Neural progenitor cell (in vitro differentiated cells): ENCODE measurements at regions not wholly inside any gene's neighbourhood (a gene's known extent, or its start where the extent isn't known, plus 50 kb on each side); places are given as distances from the start of the nearest gene placed in this dataset.

Experiments used
- DNase-seq: peaks from one replicate; pipeline ENCODE4 v3.0.0-alpha.2; 2016; ENCODE audit warnings: low spot score
- H2AFZ ChIP-seq: fragments of 200-600 bp; sonication (generic); replicated peaks from 2 replicates; pipeline ENCODE4 v1.6.1; 2016; ENCODE audit warnings: antibody characterized with exemption
- H3F3A ChIP-seq: fragments of 200-600 bp; sonication (generic); 2 replicates; pipeline ENCODE4 v1.6.1; 2016; ENCODE audit warnings: antibody characterized with exemption, low read depth
- H3K27ac ChIP-seq: fragments of 200-600 bp; sonication (generic); 2 replicates; pipeline ENCODE4 v1.5.1; 2016; ENCODE audit warnings: mild to moderate bottlenecking
- H3K27me3 ChIP-seq: fragments of 200-600 bp; sonication (generic); 2 replicates; pipeline ENCODE4 v1.6.1; 2016; ENCODE audit warnings: mild to moderate bottlenecking, moderate library complexity
- H3K36me3 ChIP-seq: fragments of 200-600 bp; sonication (generic); 2 replicates; pipeline ENCODE4 v1.5.1; 2016
- H3K4me1 ChIP-seq: fragments of 200-600 bp; sonication (generic); 2 replicates; pipeline ENCODE4 v1.6.1; 2016; ENCODE audit warnings: mixed run types
- H3K4me2 ChIP-seq: fragments of 200-600 bp; sonication (generic); 2 replicates; pipeline ENCODE4 v1.6.1; 2016
- H3K4me3 ChIP-seq: fragments of 200-600 bp; sonication (generic); 2 replicates; pipeline ENCODE4 v1.5.1; 2016
- H3K79me2 ChIP-seq: fragments of 200-600 bp; sonication (generic); 2 replicates; pipeline ENCODE4 v1.6.1; 2016; ENCODE audit warnings: low read depth
- H3K9ac ChIP-seq: fragments of 200-600 bp; sonication (generic); 2 replicates; pipeline ENCODE4 v1.6.1; 2016
- H3K9me3 ChIP-seq: fragments of 200-600 bp; sonication (generic); 2 replicates; pipeline ENCODE4 v1.5.1; 2016; ENCODE audit warnings: low read depth
- H4K20me1 ChIP-seq: fragments of 200-600 bp; sonication (generic); 2 replicates; pipeline ENCODE4 v1.6.1; 2016; ENCODE audit warnings: low read depth
- H3K27ac Mint-ChIP-seq: 3 replicates; pipeline ENCODE4 v1.8.0; 2021; ENCODE audit warnings: mixed read lengths
- H3K27me3 Mint-ChIP-seq: 2 replicates; pipeline ENCODE4 v1.8.0; 2022; ENCODE audit warnings: low read depth, mild to moderate bottlenecking, inconsistent platforms, moderate library complexity, mixed read lengths; ENCODE audit not compliant: insufficient read depth
- H3K36me3 Mint-ChIP-seq: 3 replicates; pipeline ENCODE4 v1.8.0; 2021; ENCODE audit warnings: mixed read lengths
- H3K4me1 Mint-ChIP-seq: 3 replicates; pipeline ENCODE4 v1.8.0; 2021; ENCODE audit warnings: mixed read lengths
- H3K4me3 Mint-ChIP-seq: 3 replicates; pipeline ENCODE4 v1.8.0; 2021; ENCODE audit warnings: mild to moderate bottlenecking, moderate library complexity, mixed read lengths
- H3K9me3 Mint-ChIP-seq: 3 replicates; pipeline ENCODE4 v1.8.0; 2020; ENCODE audit warnings: mixed read lengths
- CTCF ChIP-seq: fragments of 200-600 bp; sonication (generic); IDR thresholded peaks from 2 replicates; pipeline ENCODE4 v1.5.1; 2017; ENCODE audit warnings: antibody characterized with exemption, mild to moderate bottlenecking
- EZH2 ChIP-seq: fragments of 200-600 bp; sonication (generic); IDR thresholded peaks from 2 replicates; pipeline ENCODE4 v1.6.1; 2017; ENCODE audit warnings: antibody characterized with exemption, mild to moderate bottlenecking, moderate library complexity
- EZH2phosphoT487 ChIP-seq: fragments of 200-600 bp; sonication (generic); IDR thresholded peaks from 2 replicates; pipeline ENCODE4 v1.6.1; 2017; ENCODE audit warnings: antibody characterized with exemption

GRCh38 chr7:118511146-118511545 lies 286.6 kb downstream of the ANKRD7 start:
- Histone ChIP-seq H3K36me3 (no peaks in the 10 kb centered on the region), H3K27ac (no peak overlapping the region), H3K4me3 (no peak overlapping the region), H2AFZ (no peak overlapping the region), H3K4me1 (no peaks in the 10 kb centered on the region), H3K4me2 (no peak overlapping the region), H4K20me1 (no peaks in the 10 kb centered on the region), H3K9me3 (no peaks in the 10 kb centered on the region), H3K79me2 (no peaks in the 10 kb centered on the region), H3K27me3 (no peaks in the 10 kb centered on the region), H3F3A (no peaks in the 10 kb centered on the region), H3K9ac (no peak overlapping the region)
- TF ChIP-seq EZH2phosphoT487, result no peak
- no peak for TF ChIP-seq CTCF
- no peak for TF ChIP-seq EZH2
- no peaks in the 10 kb centered on the region for H3K9me3 Mint-ChIP-seq
- DNase-seq, result no peak
- H3K27ac Mint-ChIP-seq, result no peak overlapping the region
- H3K4me1 Mint-ChIP-seq, result no peaks in the 10 kb centered on the region
- H3K4me3 Mint-ChIP-seq, result no peak overlapping the region
- no peaks in the 10 kb centered on the region for H3K27me3 Mint-ChIP-seq
- H3K36me3 Mint-ChIP-seq, result no peaks in the 10 kb centered on the region

- Mint-ChIP-seq H3K9me3 (no peaks in the 10 kb centered on the region), H3K4me3 (no peak overlapping the region), H3K36me3 (no peaks in the 10 kb centered on the region), H3K4me1 (no peaks in the 10 kb centered on the region), H3K27me3 (no peaks in the 10 kb centered on the region), H3K27ac (no peak overlapping the region)
- Histone ChIP-seq H3K4me1 (no peaks in the 10 kb centered on the region), H3K4me2 (no peak overlapping the region), H2AFZ (no peak overlapping the region), H3K4me3 (no peak overlapping the region), H3F3A (no peaks in the 10 kb centered on the region), H3K9ac (no peak overlapping the region), H3K9me3 (no peaks in the 10 kb centered on the region), H4K20me1 (no peaks in the 10 kb centered on the region), H3K27ac (no peak overlapping the region), H3K36me3 (no peaks in the 10 kb centered on the region), H3K79me2 (no peaks in the 10 kb centered on the region), H3K27me3 (no peaks in the 10 kb centered on the region)
- DNase-seq, result no peak
- TF ChIP-seq EZH2, result no peak
- TF ChIP-seq CTCF, result no peak
- no peak for TF ChIP-seq EZH2phosphoT487
Measured at GRCh38 chr7:118517275-118517674, 292.8 kb downstream of the ANKRD7 start.

- H3K27me3 Mint-ChIP-seq, result no peaks in the 10 kb centered on the region
- no peaks in the 10 kb centered on the region for H3K4me1 Mint-ChIP-seq
- Histone ChIP-seq H3K4me3 (no peak overlapping the region), H4K20me1 (no peaks in the 10 kb centered on the region), H3K9me3 (no peaks in the 10 kb centered on the region), H3K27ac (no peak overlapping the region), H3K9ac (no peak overlapping the region), H3K36me3 (no peaks in the 10 kb centered on the region), H3K27me3 (no peaks in the 10 kb centered on the region), H3K4me2 (no peak overlapping the region), H3F3A (no peaks in the 10 kb centered on the region), H2AFZ (no peak overlapping the region), H3K4me1 (no peaks in the 10 kb centered on the region), H3K79me2 (no peaks in the 10 kb centered on the region)
- no peak overlapping the region for H3K27ac Mint-ChIP-seq
- H3K9me3 Mint-ChIP-seq, result no peaks in the 10 kb centered on the region
- DNase-seq, result no peak
- TF ChIP-seq CTCF, result no peak
- TF ChIP-seq EZH2, result no peak
- no peaks in the 10 kb centered on the region for H3K36me3 Mint-ChIP-seq
- H3K4me3 Mint-ChIP-seq, result no peak overlapping the region
Measured at GRCh38 chr7:118525020-118525419, 300.5 kb downstream of the ANKRD7 start.

GRCh38 chr7:118531566-118531965 lies 307.1 kb downstream of the ANKRD7 start:
- Histone ChIP-seq H3K27ac (no peak overlapping the region), H3F3A (no peaks in the 10 kb centered on the region), H3K79me2 (no peaks in the 10 kb centered on the region), H4K20me1 (no peaks in the 10 kb centered on the region), H3K27me3 (no peaks in the 10 kb centered on the region), H3K36me3 (no peaks in the 10 kb centered on the region), H3K4me2 (no peak overlapping the region), H2AFZ (no peak overlapping the region), H3K4me3 (no peak overlapping the region), H3K9me3 (no peaks in the 10 kb centered on the region), H3K4me1 (no peaks in the 10 kb centered on the region), H3K9ac (no peak overlapping the region)
- no peak for TF ChIP-seq EZH2
- TF ChIP-seq EZH2phosphoT487, result no peak
- TF ChIP-seq CTCF, result no peak
- no peak overlapping the region for H3K4me3 Mint-ChIP-seq
- no peaks in the 10 kb centered on the region for H3K27me3 Mint-ChIP-seq
- no peak overlapping the region for H3K27ac Mint-ChIP-seq
- DNase-seq, result no peak
- H3K36me3 Mint-ChIP-seq, result no peaks in the 10 kb centered on the region
- no peaks in the 10 kb centered on the region for H3K9me3 Mint-ChIP-seq
- H3K4me1 Mint-ChIP-seq, result no peaks in the 10 kb centered on the region
